Activated naive CD4-positive, alpha-beta T cell treated with anti-CD3 and anti-CD28 coated beads, Interleukin-2, amount 50 U/mL, for 16 hours (primary cell): ENCODE measurements at regions not wholly inside any gene's neighbourhood (a gene's known extent, or its start where the extent isn't known, plus 50 kb on each side); places are given as distances from the start of the nearest gene placed in this dataset.
"Not testable (repeated sequence)": the region's sequence is repeated elsewhere in the genome, so short reads cannot be mapped to it uniquely, and the experiment has no call there.

Experiments used
- DNase-seq: peaks from one replicate; pipeline ENCODE4 v3.0.0-alpha.2; 2020

GRCh38 chr12:13552830-13553229 is 356.3 kb downstream of the EMP1 start:
- DNase-seq, result no peak

GRCh38 chr12:13547283-13547682 is 350.8 kb downstream of the EMP1 start:
- no peak for DNase-seq

- DNase-seq, result no peak
Measured at GRCh38 chr12:13546231-13546630, 349.7 kb downstream of the EMP1 start.

- no peak for DNase-seq
Measured at GRCh38 chr12:13539051-13539450, 342.5 kb downstream of the EMP1 start.

GRCh38 chr12:13538136-13538535 is 341.6 kb downstream of the EMP1 start:
- DNase-seq, result no peak

- DNase-seq, result no peak
Measured at GRCh38 chr12:13537623-13538022, 341.1 kb downstream of the EMP1 start.

GRCh38 chr12:13536219-13536910 is 339.8 kb downstream of the EMP1 start:
- no peak for DNase-seq

GRCh38 chr12:13534645-13535398 is 338.3 kb downstream of the EMP1 start:
- DNase-seq, result peak; percentile 17

- no peak for DNase-seq
Measured at GRCh38 chr12:13534242-13534641, 337.7 kb downstream of the EMP1 start.

- DNase-seq, result no peak
Measured at GRCh38 chr12:13530966-13531365, 334.4 kb downstream of the EMP1 start.

- DNase-seq, result not testable (repeated sequence)
Measured at GRCh38 chr12:13526185-13526921, 329.8 kb downstream of the EMP1 start.

- DNase-seq, result no peak
Measured at GRCh38 chr12:13523536-13524307, 327.2 kb downstream of the EMP1 start.

GRCh38 chr12:13518034-13518433 is 321.5 kb downstream of the EMP1 start:
- DNase-seq, result not testable (repeated sequence)

- no peak for DNase-seq
Measured at GRCh38 chr12:13509740-13510139, 313.2 kb downstream of the EMP1 start.

GRCh38 chr12:13505636-13506035 is 309.1 kb downstream of the EMP1 start:
- no peak for DNase-seq

- no peak for DNase-seq
Measured at GRCh38 chr12:13505224-13505623, 308.7 kb downstream of the EMP1 start.

GRCh38 chr12:13504736-13505135 is 308.2 kb downstream of the EMP1 start:
- DNase-seq, result no peak

GRCh38 chr12:13504074-13504473 is 307.5 kb downstream of the EMP1 start:
- DNase-seq, result no peak

GRCh38 chr12:13503094-13503835 is 306.7 kb downstream of the EMP1 start:
- DNase-seq, result no peak

GRCh38 chr12:13499008-13499407 is 302.5 kb downstream of the EMP1 start:
- no peak for DNase-seq

GRCh38 chr12:13496111-13496510 is 299.6 kb downstream of the EMP1 start:
- no peak for DNase-seq

GRCh38 chr12:13489246-13489645 is 292.7 kb downstream of the EMP1 start:
- no peak for DNase-seq
